ENCODE measurements at regions not wholly inside any gene's neighbourhood (a gene's known extent, or its start where the extent isn't known, plus 50 kb on each side); places are given as distances from the start of the nearest gene placed in this dataset.
A peak's percentile ranks its signal among the peaks of the same experiment; 100 is the strongest.

GRCh38 chr2:2719781-2720180, 388.7 kb upstream of the MYT1L start:
- H3K4me2 ChIP-seq: no peak overlapping the region
- H3K27ac Mint-ChIP-seq: no peak overlapping the region
- no peaks in the 10 kb centered on the region for H4K20me1 ChIP-seq (ENCODE audit: low read depth)
- TF ChIP-seq EZH2 (IDR thresholded peaks at IDR 0.05): no peak
- H3K4me1 Mint-ChIP-seq: no peaks in the 10 kb centered on the region
- no peaks in the 10 kb centered on the region for H3K79me2 ChIP-seq (ENCODE audit: low read depth)
- peaks cover 3% of the 10 kb centered on the region for H3K9me3 Mint-ChIP-seq
- no peak overlapping the region for H3K4me3 ChIP-seq
- H3K9me3 ChIP-seq (ENCODE audit: low read depth): no peaks in the 10 kb centered on the region
- no peaks in the 10 kb centered on the region for H3K36me3 ChIP-seq
- H3K27me3 Mint-ChIP-seq (ENCODE audit: insufficient read depth, low read depth): peaks cover 14% of the 10 kb centered on the region
- DNase-seq (ENCODE audit: low spot score): no peak
- H3K27me3 ChIP-seq: no peaks in the 10 kb centered on the region
- H3F3A ChIP-seq (ENCODE audit: low read depth): no peaks in the 10 kb centered on the region
- no peaks in the 10 kb centered on the region for H3K4me1 ChIP-seq
- H3K4me3 Mint-ChIP-seq: no peak overlapping the region
- no peaks in the 10 kb centered on the region for H3K36me3 Mint-ChIP-seq
- H2AFZ ChIP-seq (replicated peaks): no peak overlapping the region
- H3K27ac ChIP-seq: no peak overlapping the region
- H3K9ac ChIP-seq: no peak overlapping the region

- no peaks in the 10 kb centered on the region for H4K20me1 ChIP-seq (ENCODE audit: low read depth)
- no peak overlapping the region for H3K4me2 ChIP-seq
- H3K27me3 ChIP-seq: no peaks in the 10 kb centered on the region
- no peak overlapping the region for H3K9ac ChIP-seq
- H3K4me3 ChIP-seq: no peak overlapping the region
- Mint-ChIP-seq H3K36me3 (no peaks in the 10 kb centered on the region), H3K4me1 (no peaks in the 10 kb centered on the region), H3K4me3 (no peak overlapping the region), H3K27me3 (ENCODE audit: insufficient read depth, low read depth) (peaks cover 15% of the 10 kb centered on the region), H3K9me3 (peaks cover 3% of the 10 kb centered on the region), H3K27ac (no peak overlapping the region)
- DNase-seq (ENCODE audit: low spot score): peak; percentile 31
- H3K27ac ChIP-seq: no peak overlapping the region
- no peak overlapping the region for H2AFZ ChIP-seq (replicated peaks)
- H3K4me1 ChIP-seq: no peaks in the 10 kb centered on the region
- H3F3A ChIP-seq (ENCODE audit: low read depth): no peaks in the 10 kb centered on the region
- no peaks in the 10 kb centered on the region for H3K36me3 ChIP-seq
- no peaks in the 10 kb centered on the region for H3K9me3 ChIP-seq (ENCODE audit: low read depth)
- H3K79me2 ChIP-seq (ENCODE audit: low read depth): no peaks in the 10 kb centered on the region
- TF ChIP-seq EZH2 (IDR thresholded peaks at IDR 0.05): no peak
- TF ChIP-seq EZH2phosphoT487 (IDR thresholded peaks at IDR 0.05): no peak
- TF ChIP-seq, protein P1, sequence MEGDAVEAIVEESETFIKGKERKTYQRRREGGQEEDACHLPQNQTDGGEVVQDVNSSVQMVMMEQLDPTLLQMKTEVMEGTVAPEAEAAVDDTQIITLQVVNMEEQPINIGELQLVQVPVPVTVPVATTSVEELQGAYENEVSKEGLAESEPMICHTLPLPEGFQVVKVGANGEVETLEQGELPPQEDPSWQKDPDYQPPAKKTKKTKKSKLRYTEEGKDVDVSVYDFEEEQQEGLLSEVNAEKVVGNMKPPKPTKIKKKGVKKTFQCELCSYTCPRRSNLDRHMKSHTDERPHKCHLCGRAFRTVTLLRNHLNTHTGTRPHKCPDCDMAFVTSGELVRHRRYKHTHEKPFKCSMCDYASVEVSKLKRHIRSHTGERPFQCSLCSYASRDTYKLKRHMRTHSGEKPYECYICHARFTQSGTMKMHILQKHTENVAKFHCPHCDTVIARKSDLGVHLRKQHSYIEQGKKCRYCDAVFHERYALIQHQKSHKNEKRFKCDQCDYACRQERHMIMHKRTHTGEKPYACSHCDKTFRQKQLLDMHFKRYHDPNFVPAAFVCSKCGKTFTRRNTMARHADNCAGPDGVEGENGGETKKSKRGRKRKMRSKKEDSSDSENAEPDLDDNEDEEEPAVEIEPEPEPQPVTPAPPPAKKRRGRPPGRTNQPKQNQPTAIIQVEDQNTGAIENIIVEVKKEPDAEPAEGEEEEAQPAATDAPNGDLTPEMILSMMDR (IDR thresholded peaks at IDR 0.05): no peak
Measured at GRCh38 chr2:2719015-2719414, 387.9 kb upstream of the MYT1L start.

- Mint-ChIP-seq H3K4me3 (no peak overlapping the region), H3K9me3 (peaks cover 3% of the 10 kb centered on the region), H3K27me3 (ENCODE audit: insufficient read depth, low read depth) (peaks cover 15% of the 10 kb centered on the region), H3K36me3 (no peaks in the 10 kb centered on the region), H3K27ac (no peak overlapping the region), H3K4me1 (no peaks in the 10 kb centered on the region)
- TF ChIP-seq, protein P1 (IDR thresholded peaks at IDR 0.05): no peak
- TF ChIP-seq EZH2 (IDR thresholded peaks at IDR 0.05): no peak
- no peak for TF ChIP-seq EZH2phosphoT487 (IDR thresholded peaks at IDR 0.05)
- H3K4me1 ChIP-seq: no peaks in the 10 kb centered on the region
- H3K36me3 ChIP-seq: no peaks in the 10 kb centered on the region
- no peaks in the 10 kb centered on the region for H3K27me3 ChIP-seq
- no peak overlapping the region for H3K4me2 ChIP-seq
- DNase-seq (ENCODE audit: low spot score): no peak
- no peaks in the 10 kb centered on the region for H3K9me3 ChIP-seq (ENCODE audit: low read depth)
- no peaks in the 10 kb centered on the region for H3F3A ChIP-seq (ENCODE audit: low read depth)
- H2AFZ ChIP-seq (replicated peaks): no peak overlapping the region
- H3K4me3 ChIP-seq: no peak overlapping the region
- H4K20me1 ChIP-seq (ENCODE audit: low read depth): no peaks in the 10 kb centered on the region
- H3K27ac ChIP-seq: no peak overlapping the region
- no peak overlapping the region for H3K9ac ChIP-seq
- H3K79me2 ChIP-seq (ENCODE audit: low read depth): no peaks in the 10 kb centered on the region
Measured at GRCh38 chr2:2717406-2717805, 386.3 kb upstream of the MYT1L start.

DNA sequence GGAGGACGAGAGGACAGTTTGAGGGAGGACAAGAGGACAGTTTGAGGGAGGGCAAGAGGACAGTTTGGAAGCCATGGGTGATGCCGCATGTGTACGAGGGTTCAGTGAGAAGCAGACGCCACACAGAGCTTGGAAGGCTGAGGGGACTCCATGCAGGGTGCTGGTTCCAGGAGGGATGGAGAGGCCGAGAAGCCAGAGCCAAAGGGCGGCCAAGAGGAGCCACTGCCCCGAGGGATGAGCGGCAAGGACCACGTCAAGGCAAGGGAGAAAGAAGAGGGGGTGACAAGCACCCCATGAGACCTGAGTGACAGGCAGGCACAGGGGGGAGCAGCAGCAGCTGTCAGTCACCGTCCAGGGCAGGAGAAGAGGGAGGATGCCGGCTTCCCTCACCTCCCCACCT, 385.7 kb upstream of the MYT1L start:
- H3K27me3 Mint-ChIP-seq (ENCODE audit: insufficient read depth, low read depth): peaks cover 12% of the 10 kb centered on the region
- Histone ChIP-seq H3K27ac (no peak overlapping the region), H3K79me2 (ENCODE audit: low read depth) (no peaks in the 10 kb centered on the region), H3K9me3 (ENCODE audit: low read depth) (no peaks in the 10 kb centered on the region), H3F3A (ENCODE audit: low read depth) (no peaks in the 10 kb centered on the region), H2AFZ (replicated peaks) (no peak overlapping the region), H3K4me1 (no peaks in the 10 kb centered on the region), H3K36me3 (no peaks in the 10 kb centered on the region), H3K4me2 (no peak overlapping the region), H3K27me3 (no peaks in the 10 kb centered on the region), H4K20me1 (ENCODE audit: low read depth) (no peaks in the 10 kb centered on the region), H3K4me3 (no peak overlapping the region), H3K9ac (no peak overlapping the region)
- DNase-seq (ENCODE audit: low spot score): no peak
- H3K4me3 Mint-ChIP-seq: no peak overlapping the region
- no peaks in the 10 kb centered on the region for H3K36me3 Mint-ChIP-seq
- no peak overlapping the region for H3K27ac Mint-ChIP-seq
- peaks cover 3% of the 10 kb centered on the region for H3K9me3 Mint-ChIP-seq
- H3K4me1 Mint-ChIP-seq: no peaks in the 10 kb centered on the region
- TF ChIP-seq, protein P1 (IDR thresholded peaks at IDR 0.05): no peak
- TF ChIP-seq EZH2 (IDR thresholded peaks at IDR 0.05): no peak
- no peak for TF ChIP-seq EZH2phosphoT487 (IDR thresholded peaks at IDR 0.05)
